Activated T-helper 2 cell treated with anti-CD3 and anti-CD28 coated beads, Interferon-gamma antibody, Interleukin-2, Interleukin-4, amounts not matched to agents 10 μg/mL and 5 μg/mL and 100 μg/mL, durations not matched to agents 14 hours and 24 hours and 36 hours (primary cell): ENCODE measurements at regions not wholly inside any gene's neighbourhood (a gene's known extent, or its start where the extent isn't known, plus 50 kb on each side); places are given as distances from the start of the nearest gene placed in this dataset.

Experiments
- DNase-seq: peaks from one replicate; pipeline ENCODE4 v3.0.0; 2021; ENCODE audit warnings: low spot score
- H3K27ac Mint-ChIP-seq: one replicate; pipeline ENCODE4 v1.8.0; 2021; ENCODE audit warnings: mixed read lengths
- H3K27me3 Mint-ChIP-seq: one replicate; pipeline ENCODE4 v1.8.0; 2021; ENCODE audit warnings: low read depth, mixed read lengths
- H3K36me3 Mint-ChIP-seq: one replicate; pipeline ENCODE4 v1.8.0; 2021; ENCODE audit warnings: low read depth, mixed read lengths
- H3K4me1 Mint-ChIP-seq: one replicate; pipeline ENCODE4 v1.8.0; 2021; ENCODE audit warnings: low read depth, mixed read lengths
- H3K4me3 Mint-ChIP-seq: one replicate; pipeline ENCODE4 v1.8.0; 2021; ENCODE audit warnings: low read depth, mild to moderate bottlenecking, moderate library complexity, mixed read lengths
- H3K9me3 Mint-ChIP-seq: one replicate; pipeline ENCODE4 v1.8.0; 2021; ENCODE audit warnings: mixed read lengths
- intact Hi-C: fragments of 100-400 bp; cut with micrococcal nuclease; formaldehyde crosslinking; loops from one replicate; pipeline ENCODE4 v1.15.1; 2023

DNA sequence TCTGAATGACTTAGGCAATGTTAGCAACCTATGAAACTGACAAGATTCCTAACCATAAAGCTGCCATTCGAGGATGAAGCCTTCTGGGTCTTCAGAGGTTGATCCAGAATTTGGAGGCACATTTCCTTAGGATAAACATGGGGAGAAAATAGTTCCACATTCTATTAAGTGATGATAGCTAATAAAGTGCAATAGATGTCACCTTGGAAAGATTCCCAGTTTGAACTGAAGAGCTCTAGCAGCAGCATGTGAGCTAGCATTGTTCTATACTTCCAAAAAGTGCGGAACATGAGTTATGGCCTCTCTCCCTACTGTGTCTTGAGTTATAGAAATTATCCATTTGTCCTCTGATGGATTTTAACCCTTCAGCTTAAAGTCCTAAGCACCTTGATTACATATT, 991.4 kb upstream of the SLIT2 start:
- Mint-ChIP-seq H3K4me1 (no peaks in the 10 kb centered on the region), H3K27me3 (no peaks in the 10 kb centered on the region), H3K27ac (no peak overlapping the region), H3K36me3 (no peaks in the 10 kb centered on the region), H3K9me3 (peaks cover 32% of the 10 kb centered on the region), H3K4me3 (no peak overlapping the region)
- DNase-seq, result no peak
- intact Hi-C loops, result no loop called here

DNA sequence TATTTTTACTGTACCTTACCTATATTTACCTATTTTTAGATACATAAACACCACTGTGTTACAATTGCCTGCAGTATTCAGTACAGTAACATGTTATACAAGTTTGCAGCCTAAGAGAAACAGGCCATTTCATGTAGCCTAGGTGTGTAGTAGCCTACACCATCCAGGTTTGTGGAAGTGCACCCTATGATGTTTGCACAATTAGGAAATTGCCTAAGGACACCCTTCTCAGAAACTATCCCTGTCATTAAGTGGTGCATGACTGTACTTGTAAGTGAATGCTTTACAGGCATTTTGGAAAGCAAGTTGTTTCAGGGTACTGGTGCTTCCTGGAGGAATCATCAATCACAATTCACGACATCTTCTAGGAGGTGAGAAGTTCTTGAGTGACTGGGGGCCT, 991.8 kb upstream of the SLIT2 start:
- Mint-ChIP-seq H3K27me3 (no peaks in the 10 kb centered on the region), H3K9me3 (peaks cover 33% of the 10 kb centered on the region), H3K27ac (no peak overlapping the region), H3K36me3 (no peaks in the 10 kb centered on the region), H3K4me3 (no peak overlapping the region), H3K4me1 (no peaks in the 10 kb centered on the region)
- no peak for DNase-seq
- intact Hi-C loops, result no loop called here

DNA sequence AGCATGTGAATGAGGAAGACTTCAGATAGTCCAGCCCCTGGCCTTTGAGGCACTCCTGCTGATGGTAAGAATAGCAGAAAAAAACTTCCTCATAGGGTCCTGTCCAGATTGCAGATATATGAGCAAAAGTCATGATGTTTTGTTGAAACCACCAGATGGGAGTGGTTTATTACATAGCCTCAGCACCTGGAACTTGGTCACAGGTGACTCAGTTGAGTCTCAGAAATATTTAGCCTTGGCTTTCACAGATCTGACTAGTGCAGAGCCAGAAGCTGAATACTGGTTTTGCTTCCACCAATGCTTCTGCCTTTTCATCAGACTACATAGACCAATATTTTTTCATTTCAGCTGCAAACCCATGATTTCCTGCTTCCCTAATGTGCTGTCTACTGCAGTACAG, 994.9 kb upstream of the SLIT2 start:
- no peak for DNase-seq
- no peaks in the 10 kb centered on the region for H3K4me1 Mint-ChIP-seq
- no peaks in the 10 kb centered on the region for H3K36me3 Mint-ChIP-seq
- intact Hi-C loops, result no loop called here
- no peak overlapping the region for H3K4me3 Mint-ChIP-seq
- H3K9me3 Mint-ChIP-seq, result peaks cover 38% of the 10 kb centered on the region
- H3K27ac Mint-ChIP-seq, result no peak overlapping the region
- no peaks in the 10 kb centered on the region for H3K27me3 Mint-ChIP-seq

DNA sequence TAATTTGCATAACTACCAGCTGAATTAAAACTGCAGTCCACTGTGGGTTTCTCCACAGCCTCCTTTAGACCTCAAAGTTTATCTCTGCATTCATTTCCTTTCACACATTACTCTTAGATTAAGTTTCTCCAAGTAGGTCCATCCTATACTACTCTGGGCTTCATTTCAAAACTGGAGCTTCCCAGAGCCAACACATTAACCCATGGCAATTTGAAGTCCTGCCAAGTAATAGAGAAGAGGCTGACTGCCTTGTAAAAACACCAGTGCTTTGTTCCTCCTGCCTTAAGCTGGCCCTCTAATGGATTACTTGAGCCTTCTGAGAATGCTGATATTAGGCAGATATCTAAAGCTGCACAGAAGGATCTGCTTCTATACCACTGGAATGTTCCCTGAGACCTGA, 997.2 kb upstream of the SLIT2 start:
- H3K4me3 Mint-ChIP-seq, result no peak overlapping the region
- H3K27me3 Mint-ChIP-seq, result no peaks in the 10 kb centered on the region
- peaks cover 52% of the 10 kb centered on the region for H3K9me3 Mint-ChIP-seq
- no peaks in the 10 kb centered on the region for H3K36me3 Mint-ChIP-seq
- no peak overlapping the region for H3K27ac Mint-ChIP-seq
- no peak for DNase-seq
- no peaks in the 10 kb centered on the region for H3K4me1 Mint-ChIP-seq
- intact Hi-C loops, result no loop called here

DNA sequence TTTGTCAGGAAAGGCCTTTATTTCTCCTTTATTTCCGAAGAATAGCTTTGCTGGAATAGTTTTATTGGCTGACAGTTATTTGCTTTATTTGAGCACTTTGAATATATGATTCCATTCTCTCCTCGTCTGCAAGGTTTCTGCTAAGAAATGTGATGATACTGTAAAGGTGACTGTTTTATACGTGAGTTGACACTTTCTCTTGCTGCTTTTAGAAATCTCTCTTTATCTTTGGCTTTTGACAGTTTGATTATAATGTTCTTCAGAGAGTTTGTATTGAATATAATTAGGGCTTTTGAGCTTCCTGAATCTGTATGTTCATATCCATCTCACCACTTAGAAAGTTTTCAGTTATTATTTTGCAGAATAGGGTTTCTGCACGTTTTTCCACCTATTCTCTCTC, 1003.7 kb upstream of the SLIT2 start:
- Mint-ChIP-seq H3K4me1 (no peaks in the 10 kb centered on the region), H3K27me3 (no peaks in the 10 kb centered on the region), H3K27ac (no peak overlapping the region), H3K36me3 (no peaks in the 10 kb centered on the region), H3K4me3 (no peak overlapping the region), H3K9me3 (peaks cover 59% of the 10 kb centered on the region)
- no peak for DNase-seq
- intact Hi-C loops, result no loop called here

DNA sequence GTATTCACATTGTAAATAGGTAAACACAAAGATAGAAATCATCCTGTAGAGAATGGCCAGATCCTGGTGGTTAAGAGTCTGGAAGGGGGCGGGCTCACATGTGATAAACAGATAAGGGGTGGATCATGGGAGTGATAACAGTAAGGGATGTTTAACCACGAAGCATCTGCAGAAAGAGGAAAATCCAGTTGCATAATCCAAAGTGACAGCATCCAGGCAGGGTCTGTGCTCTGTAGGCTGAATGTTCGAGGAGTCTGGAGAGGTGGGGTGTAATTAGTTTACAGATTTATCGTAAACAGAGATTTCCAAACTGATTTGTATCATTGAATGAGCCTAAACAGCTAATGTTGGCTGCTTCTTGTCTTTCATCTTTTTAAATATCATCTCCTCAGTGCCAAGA, 1009.8 kb upstream of the SLIT2 start:
- H3K27me3 Mint-ChIP-seq, result no peaks in the 10 kb centered on the region
- H3K27ac Mint-ChIP-seq, result no peak overlapping the region
- DNase-seq, result no peak
- H3K4me3 Mint-ChIP-seq, result no peak overlapping the region
- H3K36me3 Mint-ChIP-seq, result no peaks in the 10 kb centered on the region
- no peaks in the 10 kb centered on the region for H3K4me1 Mint-ChIP-seq
- intact Hi-C loops, result no loop called here
- peaks cover 23% of the 10 kb centered on the region for H3K9me3 Mint-ChIP-seq

DNA sequence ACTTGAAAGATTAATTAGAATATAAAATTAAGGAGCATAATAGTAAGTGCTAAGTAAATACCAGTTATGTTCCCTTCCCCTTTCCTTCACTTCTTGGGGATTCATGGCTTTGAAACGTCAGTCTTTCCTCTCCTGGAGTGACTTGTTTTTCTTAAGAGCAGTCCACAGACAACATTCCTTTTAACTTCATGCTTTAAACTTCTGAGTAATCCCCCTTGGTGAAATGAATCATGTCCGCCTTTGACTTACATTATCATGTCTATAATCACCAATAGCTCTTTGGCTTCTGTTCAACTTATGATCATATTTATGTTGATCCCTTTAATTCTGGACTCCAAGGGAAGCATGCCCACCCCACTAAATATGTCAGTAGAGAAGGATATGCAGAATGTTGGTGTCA, 1012.1 kb upstream of the SLIT2 start:
- Mint-ChIP-seq H3K27ac (no peak overlapping the region), H3K27me3 (no peaks in the 10 kb centered on the region), H3K4me1 (no peaks in the 10 kb centered on the region), H3K36me3 (no peaks in the 10 kb centered on the region), H3K9me3 (peaks cover 16% of the 10 kb centered on the region), H3K4me3 (no peak overlapping the region)
- no peak for DNase-seq
- intact Hi-C loops, result no loop called here

DNA sequence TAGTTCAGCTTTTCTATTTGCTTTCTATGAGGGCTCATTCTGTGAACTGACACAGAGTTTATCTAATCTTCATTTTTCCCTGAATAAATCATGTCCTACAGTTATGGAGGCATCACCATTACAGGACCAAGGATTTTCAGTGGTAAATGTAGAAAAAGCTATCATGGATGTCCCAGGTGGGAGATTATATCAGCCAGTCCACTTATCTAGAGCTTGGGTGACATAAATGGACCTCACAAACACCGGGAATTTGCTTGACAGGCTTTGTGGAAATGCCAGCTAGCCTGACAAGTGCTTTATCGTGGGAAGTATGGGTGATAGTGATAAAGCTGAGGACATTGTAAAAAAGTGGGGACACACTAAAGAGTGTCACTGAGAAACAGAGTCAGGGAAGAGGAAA, 1015.2 kb upstream of the SLIT2 start:
- Mint-ChIP-seq H3K27me3 (no peaks in the 10 kb centered on the region), H3K4me1 (no peaks in the 10 kb centered on the region), H3K36me3 (no peaks in the 10 kb centered on the region), H3K9me3 (peaks cover 17% of the 10 kb centered on the region), H3K4me3 (no peak overlapping the region), H3K27ac (no peak overlapping the region)
- intact Hi-C loops, result no loop called here
- DNase-seq, result no peak

DNA sequence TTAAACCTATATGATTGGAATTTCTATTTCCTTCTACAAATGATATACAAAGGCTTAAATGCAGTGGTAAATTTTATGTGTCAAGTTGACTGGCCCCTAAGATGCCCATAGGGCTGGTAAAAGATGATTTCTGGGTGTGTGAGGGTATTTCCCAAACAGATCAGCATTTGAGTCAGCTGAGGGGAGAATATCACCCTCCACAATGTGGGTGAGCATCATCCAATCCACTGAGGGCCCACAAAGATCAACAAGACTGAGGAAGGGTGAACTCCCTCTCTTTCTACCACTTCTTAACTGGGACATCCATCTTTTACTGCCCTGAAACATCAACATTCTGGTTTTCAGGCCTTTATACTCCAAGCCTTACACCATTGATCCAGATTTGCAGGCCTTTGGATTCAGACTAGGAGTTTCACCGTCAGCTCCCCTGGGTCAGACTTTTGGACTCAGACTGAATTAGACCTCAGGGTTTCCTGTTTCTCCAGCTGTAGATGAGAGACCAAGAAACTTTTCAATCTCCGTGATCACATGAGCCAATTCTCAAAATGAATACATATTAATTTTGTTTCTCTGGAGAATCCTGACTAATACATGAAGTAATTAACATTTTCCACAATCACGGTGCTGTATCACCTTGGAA, 1020.7 kb upstream of the SLIT2 start:
- no peaks in the 10 kb centered on the region for H3K4me1 Mint-ChIP-seq
- no peak overlapping the region for H3K4me3 Mint-ChIP-seq
- DNase-seq, result no peak
- H3K27ac Mint-ChIP-seq, result no peak overlapping the region
- H3K9me3 Mint-ChIP-seq, result peaks cover 17% of the 10 kb centered on the region
- H3K36me3 Mint-ChIP-seq, result no peaks in the 10 kb centered on the region
- no peaks in the 10 kb centered on the region for H3K27me3 Mint-ChIP-seq
- intact Hi-C loops, result no loop called here

DNA sequence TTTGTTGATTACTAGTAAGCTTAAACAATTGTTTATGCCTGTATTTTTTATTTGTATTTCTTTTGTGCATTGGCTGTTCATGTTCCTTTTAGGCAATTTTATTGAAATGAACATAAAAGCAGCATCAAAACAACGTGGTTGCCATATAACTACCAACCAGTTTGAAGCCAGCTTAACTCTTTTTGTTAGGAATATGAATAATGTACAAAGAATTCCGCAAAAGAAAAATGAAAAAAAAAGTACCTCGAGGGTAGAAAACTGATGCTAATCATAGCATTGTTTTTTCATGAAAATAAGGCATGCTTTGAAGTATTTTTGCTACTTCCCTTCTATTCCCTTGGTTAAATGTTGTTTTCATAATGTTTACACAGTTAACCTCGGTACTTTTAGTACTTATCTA, 1024.0 kb upstream of the SLIT2 start:
- Mint-ChIP-seq H3K9me3 (no peaks in the 10 kb centered on the region), H3K27ac (no peak overlapping the region), H3K36me3 (no peaks in the 10 kb centered on the region), H3K4me1 (no peaks in the 10 kb centered on the region), H3K27me3 (no peaks in the 10 kb centered on the region), H3K4me3 (no peak overlapping the region)
- intact Hi-C loops, result no loop called here
- no peak for DNase-seq

DNA sequence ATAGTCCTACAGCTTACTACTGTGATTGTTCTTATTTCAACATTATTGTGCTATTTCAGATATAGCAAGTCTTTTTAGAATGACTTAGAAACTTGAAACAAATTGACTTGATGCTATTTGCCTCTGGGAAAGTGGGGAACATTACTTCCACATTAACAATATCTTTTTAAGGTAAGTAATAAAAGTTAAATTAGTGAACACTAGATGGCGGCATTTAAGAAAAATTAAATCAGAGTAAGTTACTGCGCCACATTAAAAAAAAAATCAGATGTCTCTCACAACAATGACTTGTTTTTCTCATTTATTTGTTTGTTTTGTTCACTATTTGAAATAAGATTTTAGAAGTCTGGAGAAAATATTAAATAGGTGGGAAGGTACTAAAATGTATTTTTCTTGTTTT, 1026.9 kb upstream of the SLIT2 start:
- H3K36me3 Mint-ChIP-seq, result no peaks in the 10 kb centered on the region
- H3K4me3 Mint-ChIP-seq, result no peak overlapping the region
- H3K27ac Mint-ChIP-seq, result no peak overlapping the region
- no peaks in the 10 kb centered on the region for H3K9me3 Mint-ChIP-seq
- H3K4me1 Mint-ChIP-seq, result no peaks in the 10 kb centered on the region
- intact Hi-C loops, result no loop called here
- DNase-seq, result no peak
- H3K27me3 Mint-ChIP-seq, result no peaks in the 10 kb centered on the region

DNA sequence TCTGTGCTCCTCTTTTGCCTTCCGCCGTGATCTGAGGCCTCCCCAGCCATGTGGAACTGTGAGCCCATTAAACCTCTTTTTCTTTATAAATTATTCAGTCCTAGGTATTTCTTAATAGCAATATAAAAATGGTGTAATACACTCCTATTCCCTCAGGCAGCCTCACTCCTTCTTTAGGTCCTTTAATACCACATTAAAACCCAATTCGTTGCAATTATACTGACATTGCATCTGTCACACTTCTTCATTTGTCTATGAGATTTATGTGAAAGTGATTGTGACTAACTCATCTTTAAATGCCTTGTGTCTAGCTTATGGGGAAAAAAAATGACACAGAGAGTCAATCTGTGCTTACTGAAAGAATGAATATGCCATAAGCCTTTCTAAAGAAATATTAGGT, 1035.2 kb upstream of the SLIT2 start:
- no peaks in the 10 kb centered on the region for H3K9me3 Mint-ChIP-seq
- no peak overlapping the region for H3K27ac Mint-ChIP-seq
- no peak overlapping the region for H3K4me3 Mint-ChIP-seq
- no peak for DNase-seq
- H3K27me3 Mint-ChIP-seq, result no peaks in the 10 kb centered on the region
- intact Hi-C loops, result no loop called here
- H3K36me3 Mint-ChIP-seq, result no peaks in the 10 kb centered on the region
- H3K4me1 Mint-ChIP-seq, result no peaks in the 10 kb centered on the region

DNA sequence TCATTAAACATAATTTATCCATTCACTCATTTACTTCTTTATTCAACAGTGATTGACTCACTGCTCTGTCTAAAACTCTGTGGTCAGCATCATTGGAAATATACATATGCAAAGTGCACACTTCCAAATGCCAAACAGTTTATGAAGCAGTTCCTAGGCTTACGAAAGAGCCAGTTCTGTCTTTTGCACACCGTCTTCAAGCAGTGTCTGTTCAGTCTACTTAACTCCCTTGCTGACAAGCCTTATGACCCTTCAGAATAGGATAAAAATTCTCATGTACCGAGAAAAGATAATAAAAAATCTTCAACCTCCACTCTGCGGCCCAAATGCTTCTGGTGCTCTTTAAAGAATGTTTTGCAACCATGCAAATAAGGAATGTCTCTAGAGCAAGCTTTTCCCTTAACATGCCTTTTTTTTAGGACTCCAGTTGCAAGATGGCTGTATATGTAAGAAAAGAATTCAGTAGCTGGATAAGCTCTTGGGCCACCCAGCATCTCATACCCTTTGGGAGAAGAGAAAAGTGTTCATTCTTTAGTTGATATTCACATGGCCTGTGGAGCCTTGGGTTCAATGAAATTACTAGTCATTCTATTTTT, 1037.0 kb upstream of the SLIT2 start:
- Mint-ChIP-seq H3K4me3 (no peak overlapping the region), H3K27me3 (no peaks in the 10 kb centered on the region), H3K9me3 (peaks cover 9% of the 10 kb centered on the region), H3K27ac (no peak overlapping the region), H3K4me1 (no peaks in the 10 kb centered on the region), H3K36me3 (no peaks in the 10 kb centered on the region)
- DNase-seq, result no peak
- intact Hi-C loops, result no loop called here

DNA sequence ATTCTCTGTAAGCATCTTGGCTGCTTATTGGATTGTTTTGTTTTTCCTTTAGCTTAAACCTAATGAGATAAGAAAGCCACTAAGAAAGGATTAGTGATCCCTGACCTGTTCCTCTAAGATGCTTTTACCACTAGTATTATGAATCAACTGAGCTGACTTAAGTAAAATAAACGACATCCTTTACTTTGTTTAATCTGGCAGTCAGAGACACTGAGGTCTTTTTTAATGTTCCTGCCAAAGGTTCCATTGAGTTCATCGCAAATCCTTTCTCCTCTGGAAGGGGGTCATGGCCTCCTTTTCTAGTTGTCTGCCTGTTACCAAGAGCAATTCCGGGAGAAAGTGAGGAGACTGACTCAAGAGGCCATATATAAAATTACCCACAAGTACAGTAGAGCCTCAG, 1038.3 kb upstream of the SLIT2 start:
- H3K27ac Mint-ChIP-seq, result no peak overlapping the region
- no peaks in the 10 kb centered on the region for H3K4me1 Mint-ChIP-seq
- H3K36me3 Mint-ChIP-seq, result no peaks in the 10 kb centered on the region
- H3K9me3 Mint-ChIP-seq, result peaks cover 14% of the 10 kb centered on the region
- H3K27me3 Mint-ChIP-seq, result no peaks in the 10 kb centered on the region
- DNase-seq, result no peak
- intact Hi-C loops, result no loop called here
- H3K4me3 Mint-ChIP-seq, result no peak overlapping the region
